ENCODE measurements at regions not wholly inside any gene's neighbourhood (a gene's known extent, or its start where the extent isn't known, plus 50 kb on each side); places are given as distances from the start of the nearest gene placed in this dataset.

DNA sequence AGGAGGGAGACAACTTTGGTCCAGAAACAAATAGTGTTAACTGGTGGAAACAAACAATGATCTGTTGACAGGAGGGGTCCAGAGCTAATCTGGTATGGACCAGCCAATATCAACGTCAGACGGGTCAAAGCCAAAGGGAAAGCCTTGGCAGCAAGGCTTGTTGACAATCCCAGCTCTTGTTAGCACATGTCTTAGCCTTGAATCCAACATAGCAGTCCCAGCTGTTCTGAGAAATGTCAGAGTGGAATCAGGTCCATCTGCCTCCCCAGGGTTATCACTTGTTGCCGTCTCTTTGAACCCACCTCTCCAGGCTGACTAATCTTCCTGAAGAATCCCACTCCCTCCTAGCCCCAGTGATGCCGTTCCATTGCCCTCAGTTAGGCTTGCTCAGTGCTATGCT is 404.6 kb upstream of the MCTP2 start:
- no peaks in the 10 kb centered on the region for H3K23me2 ChIP-seq (ENCODE audit: low read depth, low read length)
- H3K36me3 ChIP-seq (ENCODE audit: control insufficient read depth in 2 of 4, insufficient read depth in 4 of 4, low read length in 3 of 4), result no peaks in the 10 kb centered on the region
- ChIA-PET POLR2A (ENCODE audit: partially characterized antibody) (no interaction called here), CTCF (ENCODE audit: partially characterized antibody) (no interaction called here)
- H2BK15ac ChIP-seq (ENCODE audit: low read length), result no peak overlapping the region
- no peak overlapping the region for H3K56ac ChIP-seq (replicated peaks; ENCODE audit: insufficient read length, low read depth, low read length)
- H3K18ac ChIP-seq (ENCODE audit: extremely low read depth, low read length), result no peak overlapping the region
- H3K27ac ChIP-seq (ENCODE audit: low read depth, low read length), result no peak overlapping the region
- H3K4me3 ChIP-seq (ENCODE audit: extremely low read depth in 1 of 4, insufficient read depth in 2 of 4, low read depth in 3 of 4, low read length in 4 of 4), result no peak overlapping the region
- H2BK12ac ChIP-seq (ENCODE audit: low read depth, low read length), result no peak overlapping the region
- H4K5ac ChIP-seq (ENCODE audit: insufficient read length, low read depth, low read length), result no peak overlapping the region
- H3K79me1 ChIP-seq (ENCODE audit: low read depth, low read length), result no peaks in the 10 kb centered on the region
- H3K27me3 ChIP-seq (replicated peaks in 1 of 4; ENCODE audit: control insufficient read depth in 3 of 4, extremely low read depth in 1 of 4, insufficient read depth in 3 of 4, low read length in 3 of 4), result no peaks in the 10 kb centered on the region
- no peaks in the 10 kb centered on the region for H4K20me1 ChIP-seq (replicated peaks in 1 of 2; ENCODE audit: control insufficient read depth in 1 of 2, insufficient read depth in 2 of 2, low read length in 2 of 2)
- H4K91ac ChIP-seq (replicated peaks; ENCODE audit: insufficient read length, low read length), result no peak overlapping the region
- H2BK120ac ChIP-seq (replicated peaks; ENCODE audit: low read depth, low read length), result no peak overlapping the region
- no peaks in the 10 kb centered on the region for H3K79me2 ChIP-seq (ENCODE audit: control insufficient read depth in 1 of 2, insufficient read depth in 2 of 2, low read length in 2 of 2)
- H3K4me2 ChIP-seq (ENCODE audit: insufficient read depth in 1 of 2, low read depth in 2 of 2, low read length in 2 of 2), result no peak overlapping the region
- H3K9ac ChIP-seq (replicated peaks in 1 of 4; ENCODE audit: extremely low read depth in 1 of 4, low read depth in 3 of 4, low read length in 3 of 4), result no peak overlapping the region
- TF ChIP-seq RNF2 (IDR thresholded peaks at IDR 0.05; ENCODE audit: borderline replicate concordance, low read depth, low read length, missing control alignments, poor library complexity, severe bottlenecking) (no peak), SP2 (IDR thresholded peaks at IDR 0.05; ENCODE audit: low read length) (no peak), NANOG (IDR thresholded peaks at IDR 0.05; ENCODE audit: insufficient read depth, low read depth, low read length, poor library complexity, severe bottlenecking) (no peak), HDAC6 (IDR thresholded peaks at IDR 0.05; ENCODE audit: low read depth, low read length) (no peak), CHD1 (IDR thresholded peaks at IDR 0.05; ENCODE audit: low read depth, low read length) (no peak), FOSL1 (IDR thresholded peaks at IDR 0.05; ENCODE audit: insufficient read depth, low read depth, low read length) (no peak), CBX5 (IDR thresholded peaks at IDR 0.05; ENCODE audit: low read depth, low read length) (no peak), NRF1 (IDR thresholded peaks at IDR 0.05; ENCODE audit: low read depth, low read length) (no peak), POLR2AphosphoS5 (IDR thresholded peaks at IDR 0.05; ENCODE audit: low read depth, low read length) (no peak)
- WGBS, 2 experiments (ENCODE audit: extremely low coverage in 1 of 2, insufficient coverage in 1 of 2, insufficient read length in 1 of 2, insufficient replicate concordance in 2 of 2, low coverage in 1 of 2, low lambda C conversion rate in 2 of 2, missing lambda C conversion rate in 1 of 2), result 97% methylated on average over 4 of the region's 4 CpGs; no CpG with 5 or more reads in 1 of the 2 experiments
- H3K9me3 ChIP-seq (ENCODE audit: insufficient read depth in 2 of 2, low read depth in 1 of 2, low read length in 1 of 2), result no peaks in the 10 kb centered on the region
- H4K8ac ChIP-seq (ENCODE audit: extremely low read depth, insufficient read depth, low read length), result no peak overlapping the region
- 0 out of 2 replicates have a peak overlapping the region, but pooled peaks have one; percentile 10 for H2AK5ac ChIP-seq (ENCODE audit: low read depth, low read length)
- H3K4me1 ChIP-seq (replicated peaks in 1 of 4; ENCODE audit: control insufficient read depth in 3 of 4, insufficient read depth in 4 of 4, low read length in 3 of 4), result peaks cover 0 to 5% (median 2%) of the 10 kb centered on the region in 4 experiments; a peak in 4 of 7 replicates
- FAIRE-seq (no peak), DNase-seq (ENCODE audit: low read depth in 1 of 2, low spot score in 2 of 2) (no peak)
- no peak overlapping the region for H3K14ac ChIP-seq (ENCODE audit: insufficient read length)
- no peak overlapping the region for H2AFZ ChIP-seq (ENCODE audit: low read length)
- no peak overlapping the region for H3K4ac ChIP-seq (replicated peaks; ENCODE audit: insufficient read length, low read depth, low read length)
- H2BK20ac ChIP-seq (ENCODE audit: low read length), result no peak overlapping the region
- H3K23ac ChIP-seq (ENCODE audit: insufficient read length), result no peak overlapping the region
- no peak overlapping the region for H2BK5ac ChIP-seq (ENCODE audit: low read depth, low read length)

All from H1 (cell line).